Panc1 (cell line): ENCODE measurements at regions not wholly inside any gene's neighbourhood (a gene's known extent, or its start where the extent isn't known, plus 50 kb on each side); places are given as distances from the start of the nearest gene placed in this dataset.

Experiments used
- ATAC-seq: fragments of 200-7000 bp; cut with Tn5 transposase; 2 replicates; pipeline ENCODE4 v1.9.1; 2020; ENCODE audit warnings: mild to moderate bottlenecking, moderate library complexity
- BruUV-seq: library from RNA; stranded (reverse); fragments of 400-500 nt; replicated peaks from 2 replicates; lab custom pipeline; 2021; lab: Mats Ljungman, UMichigan
- CTCF ChIA-PET: fragments of 300-600 bp; sonication (Branson Sonifier 250); formaldehyde crosslinking; loops from one replicate; lab custom pipeline; 2022; ENCODE audit warnings: antibody characterized with exemption; lab: Charles Lee
- POLR2A ChIA-PET: fragments of 300-600 bp; sonication (Branson Sonifier 250); formaldehyde crosslinking; loops from one replicate; lab custom pipeline; 2022; ENCODE audit warnings: antibody characterized with exemption; lab: Charles Lee
- DNase-seq: peaks from one replicate; pipeline ENCODE4 v3.0.0-alpha.2; 2010; ENCODE audit warnings: low read depth, low spot score
- H3K27ac ChIP-seq: 2 replicates; pipeline ENCODE4 v1.5.1; 2011; ENCODE audit warnings: mild to moderate bottlenecking, low read length, inconsistent platforms
- H3K27me3 ChIP-seq: fragments of 200-500 bp; sonication (Bioruptor generic); 2 replicates; pipeline ENCODE4 v1.6.0; 2014; ENCODE audit warnings: low read length, inconsistent platforms; ENCODE audit not compliant: control insufficient read depth, insufficient read depth
- H3K36me3 ChIP-seq: fragments of 200-500 bp; sonication (Bioruptor generic); 2 replicates; pipeline ENCODE4 v1.5.1; 2014; ENCODE audit warnings: inconsistent platforms, mild to moderate bottlenecking, low read length, moderate library complexity; ENCODE audit not compliant: control insufficient read depth, insufficient read depth
- H3K4me1 ChIP-seq: 2 replicates; pipeline ENCODE4 v1.5.1; 2011; ENCODE audit warnings: inconsistent platforms, mild to moderate bottlenecking, low read length, moderate library complexity; ENCODE audit not compliant: control insufficient read depth, insufficient read depth
- H3K4me3 ChIP-seq, 2 experiments: 2 replicates each; pipeline ENCODE4 v1.5.1; 2011 to 2012; ENCODE audit warnings: low read depth in 2 of 2, low read length in 2 of 2, mild to moderate bottlenecking in 2 of 2, inconsistent platforms in 1 of 2, moderate library complexity in 1 of 2
- H3K9me3 ChIP-seq: fragments of 200-500 bp; sonication (Bioruptor generic); 2 replicates; pipeline ENCODE4 v1.5.1; 2014; ENCODE audit warnings: low read depth, mild to moderate bottlenecking, inconsistent platforms, low read length, moderate library complexity; ENCODE audit not compliant: control insufficient read depth, insufficient read depth
- CTCF ChIP-seq: fragments of 450-650 bp; IDR thresholded peaks from 2 replicates; pipeline ENCODE4 v1.5.1; 2017; ENCODE audit warnings: mild to moderate bottlenecking
- POLR2AphosphoS5 ChIP-seq: IDR thresholded peaks from 2 replicates; pipeline ENCODE4 v1.6.1; 2012; ENCODE audit warnings: mild to moderate bottlenecking, low read depth, low read length, moderate library complexity
- REST ChIP-seq, 2 experiments: IDR thresholded peaks; 2 replicates each; pipeline ENCODE4 v1.6.1; 2011 to 2012; ENCODE audit warnings: low read depth in 2 of 2, control low read depth in 1 of 2, low read length in 1 of 2, mild to moderate bottlenecking in 1 of 2, moderate library complexity in 1 of 2; ENCODE audit not compliant: insufficient read depth in 1 of 2
- SIN3A ChIP-seq: IDR thresholded peaks from 2 replicates; pipeline ENCODE4 v1.6.1; 2012; ENCODE audit warnings: low read depth, mild to moderate bottlenecking, low read length, moderate library complexity, borderline replicate concordance; ENCODE audit not compliant: insufficient read depth
- TCF7L2 ChIP-seq: IDR thresholded peaks from 2 replicates; pipeline ENCODE4 v1.6.1; 2011; ENCODE audit warnings: mild to moderate bottlenecking, low read depth, low read length, inconsistent platforms
- in situ Hi-C: cut with HindIII; loops from 2 replicates; pipeline ENCODE4 v1.10.0; 2016; ENCODE audit warnings: low sequenced_read_pairs, low pct_unique_long_range_greater_than_20kb
- intact Hi-C: fragments of 100-400 bp; cut with micrococcal nuclease; formaldehyde crosslinking; loops from one replicate; pipeline ENCODE4 v1.10.0; 2022; ENCODE audit not compliant: unreplicated experiment

DNA sequence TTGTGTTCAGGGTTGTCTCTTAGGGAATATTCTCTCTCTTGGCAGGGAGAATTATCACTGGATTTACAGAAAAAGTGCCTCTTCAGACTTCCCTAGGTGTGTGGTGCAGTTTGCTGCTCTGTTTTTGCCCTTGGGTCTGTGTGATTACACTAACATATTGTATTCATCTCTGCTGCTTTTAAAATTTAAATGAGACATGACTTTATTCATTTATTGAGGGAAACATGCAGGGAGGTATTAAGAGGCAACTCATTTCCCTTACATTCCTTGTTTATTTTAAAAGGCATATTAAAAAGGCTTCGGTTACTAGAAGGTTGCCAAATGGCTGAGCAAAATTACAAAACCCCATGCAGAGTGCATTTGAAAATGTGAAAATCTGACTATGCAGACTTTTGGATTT lies 135.1 kb upstream of the GEMIN8 start:
- H3K4me3 ChIP-seq: no peak overlapping the region
- ChIA-PET CTCF (no interaction called here), POLR2A (no interaction called here)
- TF ChIP-seq POLR2AphosphoS5 (no peak), TCF7L2 (no peak), SIN3A (no peak), REST (IDR thresholded peaks at IDR 0.05; ENCODE audit: insufficient read depth in 1 of 2, low read depth in 2 of 2, low read length in 1 of 2) (no peak), CTCF (no peak)
- H3K9me3 ChIP-seq: no peaks in the 10 kb centered on the region
- DNase-seq (no peak), ATAC-seq (no peak)
- in situ Hi-C loops (no loop called here), intact Hi-C loops (no loop called here)
- no TSS peak for BruUV-seq
- no peaks in the 10 kb centered on the region for H3K4me1 ChIP-seq
- no peak overlapping the region for H3K27ac ChIP-seq
- no peaks in the 10 kb centered on the region for H3K36me3 ChIP-seq
- no peaks in the 10 kb centered on the region for H3K27me3 ChIP-seq

GRCh38 chrX:14125462-14125861 lies 95.8 kb upstream of the GEMIN8 start:
- in situ Hi-C loops: no loop called here
- ATAC-seq: no peak
- no peak for TF ChIP-seq REST (IDR thresholded peaks at IDR 0.05; ENCODE audit: insufficient read depth in 1 of 2, low read depth in 2 of 2, low read length in 1 of 2)
- no peak for TF ChIP-seq CTCF
- no peak for TF ChIP-seq SIN3A
- TF ChIP-seq POLR2AphosphoS5: no peak
- no peak for TF ChIP-seq TCF7L2
- no peaks in the 10 kb centered on the region for H3K27me3 ChIP-seq
- H3K9me3 ChIP-seq: no peaks in the 10 kb centered on the region
- no peaks in the 10 kb centered on the region for H3K4me1 ChIP-seq
- no peak overlapping the region for H3K4me3 ChIP-seq
- ChIA-PET POLR2A (no interaction called here), CTCF (no interaction called here)
- no peak overlapping the region for H3K27ac ChIP-seq
- intact Hi-C loops: no loop called here
- no peaks in the 10 kb centered on the region for H3K36me3 ChIP-seq
- DNase-seq: no peak
- BruUV-seq: no TSS peak
